ENCODE measurements at regions not wholly inside any gene's neighbourhood (a gene's known extent, or its start where the extent isn't known, plus 50 kb on each side); places are given as distances from the start of the nearest gene placed in this dataset.

GRCh38 chr15:69523010-69524001, 70.7 kb downstream of the RPLP1 start:
- Mint-ChIP-seq H3K27me3 (ENCODE audit: low read depth in 3 of 3) (peaks cover 5 to 8% (median 8%) of the 10 kb centered on the region in 3 donors), H3K36me3 (no peaks in the 10 kb centered on the region), H3K9me3 (no peaks in the 10 kb centered on the region), H3K4me1 (peaks cover 0 to 7% of the 10 kb centered on the region in 2 donors), H3K27ac (no peak overlapping the region), H3K4me3 (no peak overlapping the region)
- DNase-seq: peak; percentile 36 to 56 (median 50)

GRCh38 chr15:69524296-69524695, 71.7 kb downstream of the RPLP1 start:
- H3K4me1 Mint-ChIP-seq: peaks cover 0 to 7% of the 10 kb centered on the region in 2 donors
- H3K36me3 Mint-ChIP-seq: no peaks in the 10 kb centered on the region
- no peaks in the 10 kb centered on the region for H3K9me3 Mint-ChIP-seq
- no peak overlapping the region for H3K4me3 Mint-ChIP-seq
- DNase-seq: no peak
- no peak overlapping the region for H3K27ac Mint-ChIP-seq
- peaks cover 4 to 11% (median 4%) of the 10 kb centered on the region in 3 donors for H3K27me3 Mint-ChIP-seq (ENCODE audit: low read depth in 3 of 3)

- Mint-ChIP-seq H3K4me3 (no peak overlapping the region), H3K9me3 (no peaks in the 10 kb centered on the region), H3K36me3 (no peaks in the 10 kb centered on the region), H3K27ac (no peak overlapping the region), H3K4me1 (peaks cover 0 to 7% of the 10 kb centered on the region in 2 donors), H3K27me3 (ENCODE audit: low read depth in 3 of 3) (peaks cover 4 to 12% (median 4%) of the 10 kb centered on the region in 3 donors)
- no peak for DNase-seq
Measured at GRCh38 chr15:69524814-69525213, 72.2 kb downstream of the RPLP1 start.

- no peak for DNase-seq
- Mint-ChIP-seq H3K9me3 (no peaks in the 10 kb centered on the region), H3K4me3 (no peak overlapping the region), H3K36me3 (no peaks in the 10 kb centered on the region), H3K27me3 (ENCODE audit: low read depth in 3 of 3) (peaks cover 4 to 12% (median 9%) of the 10 kb centered on the region in 3 donors), H3K4me1 (peaks cover 0 to 7% of the 10 kb centered on the region in 2 donors), H3K27ac (no peak overlapping the region)
Measured at GRCh38 chr15:69525543-69525942, 72.9 kb downstream of the RPLP1 start.

- no peak for DNase-seq
- Mint-ChIP-seq H3K36me3 (no peaks in the 10 kb centered on the region), H3K27me3 (ENCODE audit: low read depth in 3 of 3) (peaks cover 1 to 10% (median 9%) of the 10 kb centered on the region in 3 donors), H3K4me3 (no peak overlapping the region), H3K27ac (no peak overlapping the region), H3K4me1 (peaks cover 0 to 7% of the 10 kb centered on the region in 2 donors), H3K9me3 (no peaks in the 10 kb centered on the region)
Measured at GRCh38 chr15:69526081-69527061, 73.8 kb downstream of the RPLP1 start.

GRCh38 chr15:69529141-69529540, 76.5 kb downstream of the RPLP1 start:
- Mint-ChIP-seq H3K4me1 (no peaks in the 10 kb centered on the region), H3K27ac (no peak overlapping the region), H3K9me3 (no peaks in the 10 kb centered on the region), H3K36me3 (peaks cover 0 to 5% (median 0%) of the 10 kb centered on the region in 3 donors), H3K27me3 (ENCODE audit: low read depth in 3 of 3) (peaks cover 3 to 12% (median 10%) of the 10 kb centered on the region in 3 donors), H3K4me3 (no peak overlapping the region)
- DNase-seq: no peak

- Mint-ChIP-seq H3K9me3 (no peaks in the 10 kb centered on the region), H3K4me3 (no peak overlapping the region), H3K27ac (peak overlapping the region in 1 of 6 donors; percentile 30), H3K4me1 (peaks cover 2 to 5% of the 10 kb centered on the region in 2 donors), H3K27me3 (ENCODE audit: low read depth in 3 of 3) (peaks cover 8 to 14% (median 12%) of the 10 kb centered on the region in 3 donors), H3K36me3 (peaks cover 0 to 5% (median 0%) of the 10 kb centered on the region in 3 donors)
- DNase-seq: no peak
Measured at GRCh38 chr15:69529961-69530633, 77.5 kb downstream of the RPLP1 start.

- DNase-seq: no peak
- peaks cover 0 to 5% (median 0%) of the 10 kb centered on the region in 3 donors for H3K36me3 Mint-ChIP-seq
- no peak overlapping the region for H3K27ac Mint-ChIP-seq
- no peaks in the 10 kb centered on the region for H3K9me3 Mint-ChIP-seq
- no peak overlapping the region for H3K4me3 Mint-ChIP-seq
- peaks cover 15 to 17% (median 17%) of the 10 kb centered on the region in 3 donors for H3K27me3 Mint-ChIP-seq (ENCODE audit: low read depth in 3 of 3)
- peaks cover 5 to 10% of the 10 kb centered on the region in 2 donors for H3K4me1 Mint-ChIP-seq
Measured at GRCh38 chr15:69530991-69531664, 78.5 kb downstream of the RPLP1 start.

GRCh38 chr15:69531665-69532027, 79.0 kb downstream of the RPLP1 start:
- peaks cover 5 to 10% of the 10 kb centered on the region in 2 donors for H3K4me1 Mint-ChIP-seq

GRCh38 chr15:69532066-69532465, 79.4 kb downstream of the RPLP1 start:
- no peak overlapping the region for H3K27ac Mint-ChIP-seq
- peaks cover 5 to 10% of the 10 kb centered on the region in 2 donors for H3K4me1 Mint-ChIP-seq

More at GRCh38 chr15:69531665-69532027, 79.0 kb downstream of the RPLP1 start:
- Mint-ChIP-seq H3K9me3 (no peaks in the 10 kb centered on the region), H3K36me3 (peaks cover 0 to 5% (median 0%) of the 10 kb centered on the region in 3 donors), H3K27ac (no peak overlapping the region), H3K27me3 (ENCODE audit: low read depth in 3 of 3) (peaks cover 17 to 21% (median 21%) of the 10 kb centered on the region in 3 donors), H3K4me3 (no peak overlapping the region)
- DNase-seq: no peak

GRCh38 chr15:69532856-69533255, 80.2 kb downstream of the RPLP1 start:
- DNase-seq: no peak
- Mint-ChIP-seq H3K4me3 (no peak overlapping the region), H3K4me1 (peaks cover 5 to 10% of the 10 kb centered on the region in 2 donors), H3K27ac (no peak overlapping the region), H3K36me3 (peaks cover 0 to 5% (median 0%) of the 10 kb centered on the region in 3 donors), H3K27me3 (ENCODE audit: low read depth in 3 of 3) (peaks cover 17 to 23% (median 21%) of the 10 kb centered on the region in 3 donors), H3K9me3 (no peaks in the 10 kb centered on the region)

More at GRCh38 chr15:69532066-69532465, 79.4 kb downstream of the RPLP1 start:
- no peak for DNase-seq
- H3K4me3 Mint-ChIP-seq: no peak overlapping the region
- H3K27me3 Mint-ChIP-seq (ENCODE audit: low read depth in 3 of 3): peaks cover 17 to 21% (median 21%) of the 10 kb centered on the region in 3 donors
- H3K9me3 Mint-ChIP-seq: no peaks in the 10 kb centered on the region
- H3K36me3 Mint-ChIP-seq: peaks cover 0 to 5% (median 0%) of the 10 kb centered on the region in 3 donors

- Mint-ChIP-seq H3K36me3 (peaks cover 0 to 5% (median 0%) of the 10 kb centered on the region in 3 donors), H3K27ac (no peak overlapping the region), H3K27me3 (ENCODE audit: low read depth in 3 of 3) (peaks cover 17 to 23% (median 21%) of the 10 kb centered on the region in 3 donors), H3K9me3 (no peaks in the 10 kb centered on the region), H3K4me1 (peaks cover 5 to 10% of the 10 kb centered on the region in 2 donors), H3K4me3 (no peak overlapping the region)
- no peak for DNase-seq
Measured at GRCh38 chr15:69533522-69533921, 80.9 kb downstream of the RPLP1 start.

Data from immature natural killer cell (primary cell).